Spleen (tissue), 7 donors: ENCODE measurements at regions not wholly inside any gene's neighbourhood (a gene's known extent, or its start where the extent isn't known, plus 50 kb on each side); places are given as distances from the start of the nearest gene placed in this dataset.

Experiments used
- POLR2A ChIP-seq, 3 donors: fragments of 450-650 bp; IDR thresholded peaks; one replicate each; pipeline ENCODE4 v1.5.1; 2017; ENCODE audit warnings: antibody characterized with exemption in 3 of 3, mild to moderate bottlenecking in 1 of 3
- POLR2AphosphoS5 ChIP-seq, 3 donors: sonication (generic); formaldehyde crosslinking; IDR thresholded peaks; one replicate each; pipeline ENCODE4 v1.5.1; 2017; ENCODE audit warnings: antibody characterized with exemption in 3 of 3
- TF ChIP-seq, protein P1 (sequence below), 11 experiments: fragments of 200-600 bp in 7 of 11; fragments of 450-650 bp in 4 of 11; sonication (generic) in 4 of 11; IDR thresholded peaks in 8 of 11; conservative IDR thresholded peaks in 3 of 11; 1 replicate in 7 of 11; 2 replicates in 4 of 11; pipeline versions ENCODE4 v1.4.0 to v1.8.0; 2016 to 2021; ENCODE audit warnings: antibody characterized with exemption in 11 of 11, inconsistent platforms in 4 of 11, mild to moderate bottlenecking in 1 of 11
- donor health status: DM: no; HTN: no; CAD: no; lungs with moderate emphysema.
- donor health status: DM: no; HTN: no; CAD: no.
- donor health status: DM: no; HTN: no; CAD: no.

DNA sequence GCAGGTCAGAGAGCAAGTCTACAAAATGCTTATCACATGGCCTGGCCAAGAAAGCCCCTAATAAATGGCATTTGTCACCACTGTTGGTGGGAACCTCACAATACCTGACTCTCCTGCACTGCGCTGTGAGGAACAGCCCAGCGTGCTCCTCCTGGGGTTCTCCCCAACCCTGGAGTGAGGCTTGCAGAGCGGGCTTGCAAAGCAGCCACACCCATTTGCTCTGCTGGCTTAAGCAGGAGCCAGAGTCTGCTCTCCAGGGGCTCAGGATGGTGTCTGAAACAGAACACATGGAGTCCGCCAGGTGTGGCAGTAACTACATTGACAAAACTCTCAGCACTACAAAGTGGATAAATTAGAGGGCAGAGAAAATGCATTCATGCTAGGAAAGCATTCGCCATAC, 331.0 kb upstream of the CCL2 start:
- TF ChIP-seq POLR2A (IDR thresholded peaks at IDR 0.05) (no peak), POLR2AphosphoS5 (IDR thresholded peaks at IDR 0.05) (no peak)
- TF ChIP-seq, protein P1, sequence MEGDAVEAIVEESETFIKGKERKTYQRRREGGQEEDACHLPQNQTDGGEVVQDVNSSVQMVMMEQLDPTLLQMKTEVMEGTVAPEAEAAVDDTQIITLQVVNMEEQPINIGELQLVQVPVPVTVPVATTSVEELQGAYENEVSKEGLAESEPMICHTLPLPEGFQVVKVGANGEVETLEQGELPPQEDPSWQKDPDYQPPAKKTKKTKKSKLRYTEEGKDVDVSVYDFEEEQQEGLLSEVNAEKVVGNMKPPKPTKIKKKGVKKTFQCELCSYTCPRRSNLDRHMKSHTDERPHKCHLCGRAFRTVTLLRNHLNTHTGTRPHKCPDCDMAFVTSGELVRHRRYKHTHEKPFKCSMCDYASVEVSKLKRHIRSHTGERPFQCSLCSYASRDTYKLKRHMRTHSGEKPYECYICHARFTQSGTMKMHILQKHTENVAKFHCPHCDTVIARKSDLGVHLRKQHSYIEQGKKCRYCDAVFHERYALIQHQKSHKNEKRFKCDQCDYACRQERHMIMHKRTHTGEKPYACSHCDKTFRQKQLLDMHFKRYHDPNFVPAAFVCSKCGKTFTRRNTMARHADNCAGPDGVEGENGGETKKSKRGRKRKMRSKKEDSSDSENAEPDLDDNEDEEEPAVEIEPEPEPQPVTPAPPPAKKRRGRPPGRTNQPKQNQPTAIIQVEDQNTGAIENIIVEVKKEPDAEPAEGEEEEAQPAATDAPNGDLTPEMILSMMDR (IDR thresholded peaks at IDR 0.05 in 8 of 11, conservative IDR thresholded peaks at IDR 0.05 in 3 of 11), result no peak
